Glutamatergic neuron (in vitro differentiated cells): ENCODE measurements at regions not wholly inside any gene's neighbourhood (a gene's known extent, or its start where the extent isn't known, plus 50 kb on each side); places are given as distances from the start of the nearest gene placed in this dataset.

Source experiments
- DNase-seq: peaks from one replicate; pipeline ENCODE4 v3.0.0; 2022
- H3K27ac Mint-ChIP-seq: one replicate; pipeline ENCODE4 v1.8.0; 2020; ENCODE audit warnings: mild to moderate bottlenecking, mixed read lengths, inconsistent platforms; ENCODE audit not compliant: unreplicated experiment
- H3K27me3 Mint-ChIP-seq: one replicate; pipeline ENCODE4 v1.8.0; 2020; ENCODE audit warnings: mild to moderate bottlenecking, moderate library complexity, mixed read lengths, inconsistent platforms; ENCODE audit not compliant: unreplicated experiment
- H3K36me3 Mint-ChIP-seq: one replicate; pipeline ENCODE4 v1.8.0; 2020; ENCODE audit warnings: mild to moderate bottlenecking, mixed read lengths, inconsistent platforms; ENCODE audit not compliant: unreplicated experiment
- H3K4me1 Mint-ChIP-seq: one replicate; pipeline ENCODE4 v1.8.0; 2020; ENCODE audit warnings: mild to moderate bottlenecking, low read depth, mixed read lengths, inconsistent platforms; ENCODE audit not compliant: unreplicated experiment
- H3K4me3 Mint-ChIP-seq: one replicate; pipeline ENCODE4 v1.8.0; 2020; ENCODE audit warnings: mild to moderate bottlenecking, mixed read lengths, inconsistent platforms; ENCODE audit not compliant: unreplicated experiment
- H3K9me3 Mint-ChIP-seq: one replicate; pipeline ENCODE4 v1.8.0; 2020; ENCODE audit warnings: mild to moderate bottlenecking, moderate library complexity, mixed read lengths, inconsistent platforms; ENCODE audit not compliant: unreplicated experiment
- CTCF ChIP-seq: fragments of 200-600 bp; sonication (generic); IDR thresholded peaks from one replicate; pipeline ENCODE4 v1.5.0; 2021; ENCODE audit not compliant: partially characterized antibody, unreplicated experiment

- H3K4me1 Mint-ChIP-seq: peaks cover 3% of the 10 kb centered on the region
- H3K36me3 Mint-ChIP-seq: no peaks in the 10 kb centered on the region
- TF ChIP-seq CTCF: no peak
- peaks cover 2% of the 10 kb centered on the region for H3K27me3 Mint-ChIP-seq
- no peak overlapping the region for H3K4me3 Mint-ChIP-seq
- no peaks in the 10 kb centered on the region for H3K9me3 Mint-ChIP-seq
- DNase-seq: no peak
- no peak overlapping the region for H3K27ac Mint-ChIP-seq
These were observed 185.3 kb upstream of the GPR26 start for GRCh38 chr10:123480845-123481244.

DNA sequence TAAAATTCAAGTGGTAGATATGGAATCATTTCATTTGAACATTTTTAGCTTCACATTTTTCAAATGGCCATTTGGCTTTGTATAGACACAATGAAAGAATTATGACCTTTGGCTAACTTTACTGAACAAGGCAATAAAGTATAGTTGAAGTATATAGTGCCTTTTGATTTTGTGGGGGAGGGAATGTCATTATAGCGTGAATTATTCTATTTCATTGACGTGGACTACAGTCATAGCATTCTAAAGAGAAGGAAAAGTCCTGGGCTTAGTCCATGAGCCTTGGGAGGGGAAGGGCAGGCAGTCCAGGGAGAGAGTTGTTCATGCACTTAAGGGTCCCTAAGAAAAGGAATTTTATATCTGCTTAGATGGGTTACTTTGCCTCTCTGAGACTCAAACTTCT is 181.4 kb upstream of the GPR26 start:
- H3K36me3 Mint-ChIP-seq: no peaks in the 10 kb centered on the region
- H3K27ac Mint-ChIP-seq: no peak overlapping the region
- DNase-seq: no peak
- peaks cover 14% of the 10 kb centered on the region for H3K4me1 Mint-ChIP-seq
- H3K4me3 Mint-ChIP-seq: no peak overlapping the region
- no peaks in the 10 kb centered on the region for H3K9me3 Mint-ChIP-seq
- no peak for TF ChIP-seq CTCF
- no peaks in the 10 kb centered on the region for H3K27me3 Mint-ChIP-seq

- H3K9me3 Mint-ChIP-seq: no peaks in the 10 kb centered on the region
- no peak for DNase-seq
- peaks cover 14% of the 10 kb centered on the region for H3K4me1 Mint-ChIP-seq
- H3K27me3 Mint-ChIP-seq: no peaks in the 10 kb centered on the region
- H3K4me3 Mint-ChIP-seq: no peak overlapping the region
- no peak overlapping the region for H3K27ac Mint-ChIP-seq
- TF ChIP-seq CTCF: no peak
- no peaks in the 10 kb centered on the region for H3K36me3 Mint-ChIP-seq
These were observed 180.7 kb upstream of the GPR26 start for GRCh38 chr10:123485341-123485960.

DNA sequence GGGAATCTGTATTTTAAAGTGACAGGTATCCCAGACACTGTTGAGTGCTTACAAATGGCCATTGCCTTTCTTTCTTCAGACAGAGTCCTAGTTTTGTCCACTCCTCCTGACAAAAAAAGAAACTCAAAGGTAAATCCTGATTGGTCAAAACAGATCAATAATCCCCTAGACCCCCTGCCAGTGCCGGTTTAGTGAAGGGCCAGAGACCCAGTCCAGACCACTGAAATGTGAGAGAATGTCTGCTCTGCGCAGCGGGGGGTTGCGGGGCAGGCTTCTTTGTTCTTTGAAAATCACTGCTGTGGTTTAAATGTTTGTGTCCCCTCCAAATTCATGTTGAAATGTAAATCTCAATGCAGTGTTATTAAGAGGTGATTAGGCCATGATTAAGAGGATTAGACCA is 177.7 kb upstream of the GPR26 start:
- Mint-ChIP-seq H3K27me3 (peaks cover 4% of the 10 kb centered on the region), H3K4me1 (peaks cover 14% of the 10 kb centered on the region), H3K9me3 (no peaks in the 10 kb centered on the region), H3K4me3 (no peak overlapping the region), H3K36me3 (no peaks in the 10 kb centered on the region), H3K27ac (no peak overlapping the region)
- TF ChIP-seq CTCF: no peak
- DNase-seq: no peak

DNA sequence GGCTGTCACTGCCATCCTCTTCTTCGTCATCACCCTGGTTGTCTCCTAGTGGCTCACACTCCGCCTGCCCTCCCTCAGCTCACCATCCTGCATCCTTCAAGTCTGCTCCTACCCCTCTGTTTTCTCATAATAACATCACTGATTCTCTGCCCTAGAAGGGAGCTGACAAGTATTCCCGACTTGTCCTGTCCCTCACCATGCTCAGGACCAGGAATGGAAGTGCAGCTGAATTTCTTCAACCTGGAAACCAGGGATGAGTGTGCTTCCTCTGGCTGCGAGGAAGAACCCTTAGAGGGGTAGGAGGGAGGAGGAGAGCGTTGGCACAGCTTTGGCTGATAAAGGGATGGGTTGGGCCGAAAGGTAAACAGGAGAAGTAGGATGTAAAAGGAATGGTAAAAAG is 174.8 kb upstream of the GPR26 start:
- no peaks in the 10 kb centered on the region for H3K36me3 Mint-ChIP-seq
- H3K27ac Mint-ChIP-seq: no peak overlapping the region
- no peak for DNase-seq
- H3K9me3 Mint-ChIP-seq: no peaks in the 10 kb centered on the region
- peaks cover 6% of the 10 kb centered on the region for H3K4me1 Mint-ChIP-seq
- no peak overlapping the region for H3K4me3 Mint-ChIP-seq
- H3K27me3 Mint-ChIP-seq: peaks cover 4% of the 10 kb centered on the region
- no peak for TF ChIP-seq CTCF
